AG04450 (cell line): ENCODE measurements at regions not wholly inside any gene's neighbourhood (a gene's known extent, or its start where the extent isn't known, plus 50 kb on each side); places are given as distances from the start of the nearest gene placed in this dataset.
"Not testable (repeated sequence)": the region's sequence is repeated elsewhere in the genome, so short reads cannot be mapped to it uniquely, and the experiment has no call there.

Experiments used
- CTCF ChIA-PET: fragments of 300-600, 350-600 bp; formaldehyde crosslinking; extraction: SDS; loops from one replicate; lab custom pipeline; 2022; ENCODE audit warnings: antibody characterized with exemption, inconsistent platforms; lab: Charles Lee
- POLR2A ChIA-PET: fragments of 350-600 bp; formaldehyde crosslinking; extraction: SDS; loops from one replicate; lab custom pipeline; 2021; ENCODE audit warnings: antibody characterized with exemption, inconsistent platforms; lab: Yijun Ruan, JAX
- DNase-seq: peaks from one replicate; pipeline ENCODE4 v3.0.0-alpha.2; 2011; ENCODE audit warnings: low read depth, low spot score
- H3K27ac ChIP-seq: one replicate; pipeline ENCODE4 v1.5.1; 2012; ENCODE audit warnings: low read depth, low read length, control low read depth
- H3K27me3 ChIP-seq: one replicate; pipeline ENCODE4 v1.6.0; 2012; ENCODE audit warnings: low read length; ENCODE audit not compliant: control insufficient read depth, insufficient read depth
- H3K4me3 ChIP-seq: 2 replicates; pipeline ENCODE4 v1.5.1; 2011; ENCODE audit warnings: mild to moderate bottlenecking, low read depth, low read length, control low read depth
- H3K9me3 ChIP-seq: 2 replicates; pipeline ENCODE4 v1.5.1; 2012; ENCODE audit warnings: low read length; ENCODE audit not compliant: control insufficient read depth, insufficient read depth
- TF ChIP-seq, protein P1 (sequence below): IDR thresholded peaks from 2 replicates; pipeline ENCODE4 v1.5.1; 2011; ENCODE audit warnings: low read depth, low read length, control low read depth, inconsistent platforms

DNA sequence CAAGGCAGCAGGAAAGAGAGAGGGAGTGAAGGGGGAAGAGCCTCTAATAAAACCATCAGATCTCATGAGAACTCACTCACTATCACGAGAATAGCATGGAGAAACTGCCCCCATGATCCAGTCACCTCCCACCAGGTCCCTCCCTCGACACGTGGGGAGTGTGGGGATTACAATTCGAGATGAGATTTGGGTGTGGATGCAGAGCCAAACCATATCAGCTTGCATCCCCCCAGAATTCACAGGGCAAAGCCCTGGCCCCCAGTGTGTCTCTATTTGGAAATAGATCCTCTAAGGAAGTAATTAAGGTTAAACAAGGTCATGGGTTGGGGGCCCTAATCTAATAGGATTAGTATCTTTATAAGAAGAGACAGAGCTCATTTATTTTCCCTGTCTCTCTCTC, 56.1 kb upstream of the TCL1A start:
- Histone ChIP-seq H3K27me3 (no peaks in the 10 kb centered on the region), H3K9me3 (no peaks in the 10 kb centered on the region), H3K27ac (no peak overlapping the region), H3K4me3 (no peak overlapping the region)
- CTCF ChIA-PET, result interaction anchor here (6.5 kb wide), 1 partner anchor 208 kb away, joined by 85 read pairs; no protein-coding TSS in a partner anchor
- DNase-seq, result no peak
- POLR2A ChIA-PET, result no interaction called here
- TF ChIP-seq, protein P1, sequence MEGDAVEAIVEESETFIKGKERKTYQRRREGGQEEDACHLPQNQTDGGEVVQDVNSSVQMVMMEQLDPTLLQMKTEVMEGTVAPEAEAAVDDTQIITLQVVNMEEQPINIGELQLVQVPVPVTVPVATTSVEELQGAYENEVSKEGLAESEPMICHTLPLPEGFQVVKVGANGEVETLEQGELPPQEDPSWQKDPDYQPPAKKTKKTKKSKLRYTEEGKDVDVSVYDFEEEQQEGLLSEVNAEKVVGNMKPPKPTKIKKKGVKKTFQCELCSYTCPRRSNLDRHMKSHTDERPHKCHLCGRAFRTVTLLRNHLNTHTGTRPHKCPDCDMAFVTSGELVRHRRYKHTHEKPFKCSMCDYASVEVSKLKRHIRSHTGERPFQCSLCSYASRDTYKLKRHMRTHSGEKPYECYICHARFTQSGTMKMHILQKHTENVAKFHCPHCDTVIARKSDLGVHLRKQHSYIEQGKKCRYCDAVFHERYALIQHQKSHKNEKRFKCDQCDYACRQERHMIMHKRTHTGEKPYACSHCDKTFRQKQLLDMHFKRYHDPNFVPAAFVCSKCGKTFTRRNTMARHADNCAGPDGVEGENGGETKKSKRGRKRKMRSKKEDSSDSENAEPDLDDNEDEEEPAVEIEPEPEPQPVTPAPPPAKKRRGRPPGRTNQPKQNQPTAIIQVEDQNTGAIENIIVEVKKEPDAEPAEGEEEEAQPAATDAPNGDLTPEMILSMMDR, result no peak

DNA sequence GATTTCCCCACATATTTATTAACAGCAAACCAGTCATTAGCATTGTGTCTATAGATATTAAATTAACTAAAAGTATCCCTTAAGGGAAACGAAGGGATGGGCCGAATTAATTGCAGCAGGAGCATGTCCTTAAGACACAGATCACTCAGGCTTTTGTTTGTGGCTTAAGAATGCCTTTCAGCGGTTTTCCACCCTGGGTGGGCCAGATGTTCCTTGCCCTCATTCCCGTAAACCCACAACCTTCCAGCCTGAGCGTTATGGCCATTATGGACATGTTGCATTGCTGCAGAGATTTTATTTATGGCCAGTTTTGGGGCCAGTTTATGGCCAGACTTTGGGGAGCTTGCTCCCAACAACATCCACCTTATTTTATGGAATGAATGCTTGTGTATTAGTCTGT, 55.5 kb upstream of the TCL1A start:
- CTCF ChIA-PET, result interaction anchor here (6.5 kb wide), 1 partner anchor 208 kb away, joined by 85 read pairs; no protein-coding TSS in a partner anchor
- H3K27me3 ChIP-seq, DNase-seq, H3K27ac ChIP-seq, POLR2A ChIA-PET, H3K4me3 ChIP-seq, H3K9me3 ChIP-seq: not testable (repeated sequence)

DNA sequence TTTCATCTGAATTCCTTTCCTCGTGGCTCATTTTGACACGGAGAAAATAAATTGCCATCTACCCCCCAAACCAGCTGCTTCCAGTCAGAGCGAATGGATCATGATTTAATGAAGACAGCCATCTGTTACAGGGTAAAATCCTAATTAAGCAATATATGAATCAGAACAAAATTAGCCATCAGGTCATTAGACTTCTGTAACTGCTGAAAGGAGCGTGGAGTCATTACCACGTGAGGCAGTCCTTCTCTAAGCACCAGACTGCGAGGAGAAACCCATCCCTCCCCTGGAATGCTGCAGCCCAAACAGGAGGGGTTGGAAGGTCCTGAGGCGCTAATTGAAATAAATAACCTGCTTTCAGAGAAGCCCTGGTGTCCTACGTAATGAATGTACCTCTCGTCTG, 51.1 kb upstream of the TCL1A start:
- TF ChIP-seq, protein P1, result no peak
- ChIA-PET POLR2A (no interaction called here), CTCF (interaction anchor here (0.9 to 1.8 kb wide), 2 partner anchors 9 kb away, joined by 3 to 6 read pairs; no protein-coding TSS in a partner anchor)
- H3K27ac ChIP-seq, result no peak overlapping the region
- H3K4me3 ChIP-seq, result no peak overlapping the region
- no peak for DNase-seq
- H3K9me3 ChIP-seq, result no peaks in the 10 kb centered on the region
- H3K27me3 ChIP-seq, result no peaks in the 10 kb centered on the region

DNA sequence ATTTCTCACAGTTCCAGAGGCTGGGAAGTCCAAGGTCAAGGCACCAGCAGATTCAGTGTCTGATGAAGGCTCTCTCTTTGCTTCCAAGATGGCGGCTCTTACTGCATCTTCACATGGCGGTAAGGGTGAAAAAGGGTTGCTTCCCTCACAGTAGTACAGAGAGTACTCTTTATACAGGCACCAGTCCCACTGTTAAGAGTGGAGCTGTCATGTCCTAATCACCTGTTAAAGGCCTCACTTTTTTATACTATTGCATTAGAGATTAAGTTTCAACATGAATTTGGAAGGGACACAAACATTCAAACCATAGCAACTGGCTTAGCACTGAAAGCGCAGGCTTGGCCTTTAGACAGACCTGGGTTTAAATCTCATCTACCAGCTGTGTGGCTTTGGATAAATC, 50.0 kb upstream of the TCL1A start:
- CTCF ChIA-PET, result interaction anchor here (1.8 kb wide), 1 partner anchor 10 kb away, joined by 6 read pairs; no protein-coding TSS in a partner anchor
- TF ChIP-seq, protein P1, result no peak
- POLR2A ChIA-PET, result no interaction called here
- Histone ChIP-seq H3K27ac (no peak overlapping the region), H3K9me3 (no peaks in the 10 kb centered on the region), H3K4me3 (no peak overlapping the region), H3K27me3 (no peaks in the 10 kb centered on the region)
- no peak for DNase-seq
